HUDEP-2 (cell line): ENCODE measurements at regions not wholly inside any gene's neighbourhood (a gene's known extent, or its start where the extent isn't known, plus 50 kb on each side); places are given as distances from the start of the nearest gene placed in this dataset.

Experiments
- DNase-seq, 76 experiments: peaks; one replicate each; lab custom pipeline; 2025; ENCODE audit not compliant: unreplicated experiment in 76 of 76; lab: John Stamatoyannopoulos, UW

DNA sequence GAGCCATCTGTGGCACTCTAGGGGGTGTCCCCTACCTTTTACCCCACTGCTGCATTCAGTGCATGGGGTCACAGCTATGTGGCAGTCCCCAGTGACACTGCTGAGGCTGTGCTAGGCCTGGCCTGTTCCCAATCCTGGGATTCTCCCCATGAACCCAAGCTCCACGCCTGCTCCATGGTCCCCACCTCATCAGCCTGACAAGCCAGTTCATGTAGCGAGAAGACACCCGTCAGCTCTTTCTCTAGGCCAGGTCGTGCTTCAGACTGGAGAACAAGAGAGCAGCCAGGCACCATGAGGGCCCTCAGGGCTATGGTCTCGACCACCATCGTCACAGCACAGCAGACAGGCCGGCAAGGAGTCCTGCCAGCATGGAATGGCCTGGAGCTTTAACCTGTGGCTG is 72.8 kb upstream of the PRR20G start:
- no peak for DNase-seq

DNA sequence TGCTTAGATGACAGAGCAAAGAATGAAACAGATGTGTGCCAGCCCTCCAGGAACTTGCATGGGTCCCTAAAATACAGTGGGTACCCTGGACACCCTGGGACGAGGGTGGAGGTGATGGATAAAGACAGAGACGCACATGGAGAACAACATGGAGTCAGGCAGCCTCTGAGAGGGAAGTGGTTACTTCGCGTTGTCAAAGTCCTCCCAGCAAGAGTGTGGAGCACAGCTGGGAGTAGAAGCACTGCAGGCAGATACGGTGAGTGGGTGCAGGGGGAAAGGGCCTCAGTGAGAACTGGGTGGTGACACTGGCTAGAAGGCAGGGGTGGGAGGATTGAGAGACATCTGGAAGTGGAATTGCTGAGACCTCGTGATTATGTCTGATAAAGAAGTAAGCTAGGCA is 70.8 kb upstream of the PRR20G start:
- DNase-seq: no peak

- DNase-seq: no peak
These were observed 68.5 kb upstream of the PRR20G start for GRCh38 chr3:127356381-127356780.

DNA sequence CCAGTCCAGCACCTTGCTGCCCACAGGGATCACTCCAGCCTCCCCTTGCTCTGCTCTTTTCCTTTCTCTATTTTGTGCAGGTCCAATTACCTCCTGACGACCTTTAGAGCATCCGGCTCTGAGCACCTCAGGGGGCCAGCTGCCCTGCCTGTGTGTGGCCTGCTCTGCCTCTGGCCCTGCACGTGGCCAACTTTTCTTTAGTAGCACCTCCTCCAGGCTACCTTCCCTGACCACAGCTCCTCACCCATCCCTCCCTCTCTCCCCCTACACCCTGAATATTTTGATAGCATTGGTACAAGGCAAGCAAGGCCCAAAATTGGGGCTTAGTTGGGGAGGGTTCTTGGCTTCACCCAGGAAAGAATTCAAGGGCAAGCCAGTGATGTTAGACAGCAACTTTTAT is 66.9 kb upstream of the PRR20G start:
- DNase-seq: no peak

DNA sequence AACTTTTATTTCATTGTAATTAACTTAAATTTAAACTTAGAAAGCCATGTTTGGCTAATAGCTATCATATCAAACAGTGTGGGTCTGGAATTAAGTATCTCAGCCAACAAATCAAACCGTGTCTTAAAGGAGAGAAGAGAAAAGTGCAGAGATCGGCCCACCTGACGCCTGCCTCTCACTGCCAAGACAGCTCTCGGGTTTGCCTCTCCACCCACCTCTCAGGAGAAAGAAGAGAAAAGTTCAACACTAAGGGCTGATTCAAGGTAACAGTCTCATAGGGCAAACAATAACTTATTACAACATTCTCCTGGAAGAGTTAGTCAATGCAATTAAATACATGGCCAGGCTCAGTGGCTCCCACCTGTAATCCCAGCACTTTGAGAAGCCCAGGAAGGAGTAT is 64.8 kb upstream of the PRR20G start:
- no peak for DNase-seq

DNA sequence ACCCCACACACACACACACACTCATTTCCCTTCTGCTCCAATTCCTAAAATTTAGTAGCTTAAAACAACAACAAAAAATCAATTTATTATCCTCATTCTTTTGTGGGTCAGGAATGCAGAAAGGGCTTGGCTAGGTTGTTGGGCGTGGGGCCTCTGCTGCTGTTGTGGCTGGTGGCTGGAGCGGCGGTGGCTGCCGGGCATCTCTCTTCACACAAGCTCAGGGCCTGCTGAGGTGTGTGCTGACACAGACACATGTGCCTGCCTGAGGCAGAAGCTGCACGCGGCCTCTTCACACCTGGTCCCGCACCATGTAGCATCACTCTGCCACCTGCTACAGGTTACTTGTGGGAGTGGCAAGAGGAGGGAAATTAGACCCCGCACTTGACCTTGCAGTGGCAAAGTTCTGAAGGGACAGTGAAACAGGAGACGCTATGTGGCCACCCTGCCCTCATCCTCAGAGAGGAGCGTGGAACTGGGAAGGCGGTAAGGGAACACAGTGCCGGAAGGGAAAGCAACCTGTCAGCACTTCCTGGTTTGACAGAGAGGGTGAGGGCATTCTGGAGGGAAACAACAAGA is 64.0 kb upstream of the PRR20G start:
- DNase-seq: no peak

DNA sequence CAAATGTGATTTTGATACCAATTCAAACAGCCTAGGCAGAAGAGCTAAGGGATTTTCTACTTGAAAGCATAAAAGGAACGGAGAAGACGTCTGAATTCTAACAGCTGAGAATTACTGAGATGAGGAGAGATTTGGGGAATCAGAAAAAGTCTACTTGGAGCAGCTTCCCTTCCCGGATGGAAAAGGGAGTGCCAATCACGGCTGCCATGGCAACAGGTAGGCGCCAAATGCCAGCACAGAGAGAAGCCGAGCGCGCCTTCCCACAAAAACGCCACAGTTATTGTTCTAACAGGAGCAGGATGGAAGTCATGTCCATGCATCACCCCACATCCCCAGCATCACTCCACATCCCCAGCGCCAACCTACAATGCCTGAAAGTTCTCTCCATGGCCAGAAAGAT is 63.5 kb upstream of the PRR20G start:
- DNase-seq: no peak

GRCh38 chr3:127350172-127351050 is 62.6 kb upstream of the PRR20G start:
- DNase-seq: no peak

DNA sequence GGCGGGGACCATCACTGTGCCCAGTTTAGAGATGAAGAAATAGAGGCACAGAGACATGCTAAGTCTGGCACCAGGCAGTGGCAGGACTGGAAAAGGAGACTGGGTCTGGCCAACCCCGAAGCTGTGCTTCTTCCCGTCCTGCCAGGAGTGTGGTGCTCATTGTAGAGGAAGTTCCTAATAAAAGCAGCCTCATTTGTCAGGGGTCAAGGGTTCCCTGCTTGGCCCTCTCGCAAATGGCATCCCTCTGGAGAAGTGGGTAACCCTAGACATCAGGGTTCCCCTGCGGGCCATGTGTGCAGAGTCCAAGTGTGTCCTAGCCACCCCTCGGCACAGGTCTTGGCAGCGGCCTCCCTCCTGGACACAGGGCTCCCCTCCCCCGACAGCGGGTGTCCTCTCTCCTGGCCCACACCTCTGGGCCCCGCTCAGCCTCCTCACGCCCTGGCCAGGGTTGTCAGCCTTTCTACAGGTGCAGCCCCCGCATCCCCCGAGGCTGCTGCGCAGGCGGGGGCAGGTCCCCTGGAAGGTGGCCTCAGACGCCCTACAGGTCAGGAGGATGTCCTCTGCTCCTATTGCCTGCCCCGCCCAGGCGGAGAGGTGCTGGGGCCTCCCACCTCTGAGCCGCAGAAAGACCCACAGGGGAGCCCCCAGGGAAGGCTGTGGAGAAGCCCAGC is 61.8 kb upstream of the PRR20G start:
- DNase-seq: no peak

- DNase-seq: peak in 1 of 76 experiments; percentile 28
These were observed 54.9 kb upstream of the PRR20G start for GRCh38 chr3:127342735-127343134.

DNA sequence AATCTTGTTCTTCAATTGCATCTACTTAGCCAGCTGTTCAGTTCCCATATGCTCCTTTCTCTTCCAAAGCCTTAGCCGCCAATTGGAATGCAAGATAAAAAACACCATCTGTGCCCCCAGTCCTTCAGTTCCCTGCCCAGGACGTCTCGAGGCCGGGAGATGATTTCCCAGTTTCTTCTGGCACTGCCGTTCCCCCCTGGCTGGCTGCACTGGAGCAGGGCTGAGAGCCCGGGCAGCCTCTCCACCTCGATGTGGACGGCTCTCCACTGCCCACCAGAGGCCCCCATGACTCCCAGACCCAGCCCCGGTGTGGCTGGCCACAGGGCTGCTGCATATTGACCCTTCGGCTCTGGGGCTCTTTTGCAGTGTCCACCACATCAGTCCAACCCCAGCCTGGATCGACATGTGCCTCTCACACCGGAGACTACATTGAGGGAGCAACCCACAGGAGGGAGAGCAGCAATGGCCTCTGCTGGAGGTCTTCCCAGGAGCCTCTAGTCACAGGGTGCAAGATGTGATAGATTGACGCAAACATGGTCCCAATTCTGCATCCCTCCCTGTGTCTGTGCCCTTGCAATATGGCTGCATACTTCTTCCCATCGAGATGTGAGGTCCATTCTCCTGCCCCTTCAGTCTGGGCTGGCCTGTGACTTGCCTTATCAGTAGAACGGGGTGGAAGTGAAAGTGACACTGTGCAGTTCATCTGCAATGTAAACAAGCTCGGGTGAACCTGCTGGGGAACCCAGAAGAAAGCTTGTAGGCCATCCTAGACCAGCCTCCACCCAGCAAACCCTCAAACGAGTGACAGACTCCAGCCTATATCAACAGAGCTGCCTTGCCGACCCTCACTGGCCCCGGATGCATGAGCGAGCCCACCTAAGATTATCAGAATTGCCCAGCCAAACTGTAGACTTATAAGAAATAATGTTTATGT is 52.3 kb upstream of the PRR20G start:
- DNase-seq: no peak

DNA sequence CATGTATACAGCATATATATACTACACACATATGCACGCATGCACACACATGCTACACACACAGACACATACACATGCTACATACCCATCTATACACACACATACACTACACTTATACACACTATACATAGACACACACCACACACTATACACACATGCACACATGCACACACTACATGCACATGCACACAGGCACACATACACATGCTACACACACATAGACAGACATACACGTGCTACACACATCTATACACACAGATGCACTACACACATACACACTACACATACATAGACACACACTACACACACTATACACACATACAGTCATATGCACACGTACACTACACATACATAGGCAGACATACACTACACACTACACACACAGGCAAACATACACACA is 51.2 kb upstream of the PRR20G start:
- DNase-seq: no peak

- DNase-seq: no peak
These were observed 50.2 kb upstream of the PRR20G start for GRCh38 chr3:127337911-127338531.
